OCI-LY1 (cell line): ENCODE measurements at regions not wholly inside any gene's neighbourhood (a gene's known extent, or its start where the extent isn't known, plus 50 kb on each side); places are given as distances from the start of the nearest gene placed in this dataset.

Experiments
- EZH2 ChIP-seq: fragments of 200-600 bp; sonication (generic), shearing (Covaris generic); IDR thresholded peaks from 2 replicates; pipeline ENCODE4 v1.8.0; 2017; ENCODE audit warnings: borderline replicate concordance, mixed run types, mild to moderate bottlenecking, antibody characterized with exemption, low read length, moderate library complexity, mixed read lengths
- TF ChIP-seq, protein P1 (sequence below): fragments of 200-600 bp; sonication (generic), shearing (Covaris generic); IDR thresholded peaks from 2 replicates; pipeline ENCODE4 v1.5.1; 2017; ENCODE audit warnings: mild to moderate bottlenecking, antibody characterized with exemption, low read length, moderate library complexity, mixed read lengths

DNA sequence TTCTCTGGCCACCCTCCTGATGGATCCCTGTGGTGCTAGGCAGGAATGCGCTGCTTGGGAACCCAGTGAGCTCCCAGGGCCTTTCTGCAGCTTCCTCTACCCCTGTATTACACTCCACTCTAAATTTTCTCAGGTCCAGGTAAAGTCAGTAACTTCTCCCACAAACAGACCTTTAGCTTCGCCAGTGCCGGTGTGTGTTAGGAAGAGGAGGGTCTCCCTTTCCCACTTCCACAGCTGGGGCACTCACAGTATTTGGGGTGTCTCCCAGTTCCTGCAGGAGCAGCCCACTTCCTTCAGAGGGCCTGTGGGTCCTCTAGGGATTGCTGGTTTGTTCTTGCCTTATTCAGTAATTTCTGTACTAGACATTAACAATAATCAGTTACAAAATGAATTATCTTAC is 193.5 kb upstream of the PCDH17 start:
- TF ChIP-seq, protein P1, sequence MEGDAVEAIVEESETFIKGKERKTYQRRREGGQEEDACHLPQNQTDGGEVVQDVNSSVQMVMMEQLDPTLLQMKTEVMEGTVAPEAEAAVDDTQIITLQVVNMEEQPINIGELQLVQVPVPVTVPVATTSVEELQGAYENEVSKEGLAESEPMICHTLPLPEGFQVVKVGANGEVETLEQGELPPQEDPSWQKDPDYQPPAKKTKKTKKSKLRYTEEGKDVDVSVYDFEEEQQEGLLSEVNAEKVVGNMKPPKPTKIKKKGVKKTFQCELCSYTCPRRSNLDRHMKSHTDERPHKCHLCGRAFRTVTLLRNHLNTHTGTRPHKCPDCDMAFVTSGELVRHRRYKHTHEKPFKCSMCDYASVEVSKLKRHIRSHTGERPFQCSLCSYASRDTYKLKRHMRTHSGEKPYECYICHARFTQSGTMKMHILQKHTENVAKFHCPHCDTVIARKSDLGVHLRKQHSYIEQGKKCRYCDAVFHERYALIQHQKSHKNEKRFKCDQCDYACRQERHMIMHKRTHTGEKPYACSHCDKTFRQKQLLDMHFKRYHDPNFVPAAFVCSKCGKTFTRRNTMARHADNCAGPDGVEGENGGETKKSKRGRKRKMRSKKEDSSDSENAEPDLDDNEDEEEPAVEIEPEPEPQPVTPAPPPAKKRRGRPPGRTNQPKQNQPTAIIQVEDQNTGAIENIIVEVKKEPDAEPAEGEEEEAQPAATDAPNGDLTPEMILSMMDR: no peak
- no peak for TF ChIP-seq EZH2
